CD4-positive, alpha-beta T cell (primary cell): ENCODE measurements at regions not wholly inside any gene's neighbourhood (a gene's known extent, or its start where the extent isn't known, plus 50 kb on each side); places are given as distances from the start of the nearest gene placed in this dataset.

Experiments used
- ATAC-seq: fragments of 200-7000 bp; cut with Tn5 transposase; one replicate; pipeline ENCODE4 v1.10.0; 2022; ENCODE audit warnings: mild to moderate bottlenecking; ENCODE audit not compliant: poor library complexity
- CTCF ChIA-PET: fragments of 350-600 bp; sonication (Branson Sonifier 250); formaldehyde crosslinking; loops from one replicate; lab custom pipeline; 2021; ENCODE audit warnings: antibody characterized with exemption, inconsistent platforms; lab: Charles Lee
- POLR2A ChIA-PET: fragments of 350-600 bp; sonication (Branson Sonifier 250); formaldehyde crosslinking; loops from one replicate; lab custom pipeline; 2021; ENCODE audit warnings: antibody characterized with exemption, inconsistent platforms; lab: Charles Lee
- DNase-seq, 14 experiments: peaks; one replicate each; pipeline ENCODE4 v3.0.0-alpha.2; 2013 to 2020; ENCODE audit warnings: mixed read lengths in 2 of 14
- H3K27ac ChIP-seq, 2 donors: one replicate each; pipeline versions ENCODE4 v1.5.1 to v1.7.0; 2013; ENCODE audit warnings: low read length in 2 of 2, low read depth in 1 of 2, mild to moderate bottlenecking in 1 of 2
- H3K27me3 ChIP-seq, 2 experiments: 1 replicate in 1 of 2; 2 replicates in 1 of 2; pipeline versions ENCODE4 v1.6.1 to v1.7.0; 2013; ENCODE audit warnings: low read length in 2 of 2, control low read depth in 1 of 2, mild to moderate bottlenecking in 1 of 2, moderate library complexity in 1 of 2; ENCODE audit not compliant: insufficient read depth in 2 of 2, control insufficient read depth in 1 of 2
- H3K36me3 ChIP-seq: one replicate; pipeline ENCODE4 v1.6.1; 2013; ENCODE audit warnings: low read length, control low read depth; ENCODE audit not compliant: insufficient read depth
- H3K4me1 ChIP-seq: one replicate; pipeline ENCODE4 v1.6.1; 2013; ENCODE audit warnings: low read length, control low read depth; ENCODE audit not compliant: insufficient read depth
- H3K4me3 ChIP-seq: one replicate; pipeline ENCODE4 v1.5.1; 2013; ENCODE audit warnings: mild to moderate bottlenecking, low read length, moderate library complexity
- H3K9me3 ChIP-seq, 2 experiments: 1 replicate in 1 of 2; 2 replicates in 1 of 2; pipeline versions ENCODE4 v1.6.1 to v1.7.0; 2013; ENCODE audit warnings: low read length in 2 of 2, mild to moderate bottlenecking in 2 of 2, control low read depth in 1 of 2, moderate library complexity in 1 of 2; ENCODE audit not compliant: control insufficient read depth in 1 of 2, insufficient read depth in 1 of 2
- H3K27ac Mint-ChIP-seq: one replicate; pipeline ENCODE4 v1.8.0; 2020; ENCODE audit warnings: mixed read lengths
- H3K27me3 Mint-ChIP-seq: one replicate; pipeline ENCODE4 v1.8.0; 2021; ENCODE audit warnings: mixed read lengths
- H3K36me3 Mint-ChIP-seq: one replicate; pipeline ENCODE4 v1.8.0; 2021; ENCODE audit warnings: low read depth, mixed read lengths
- H3K4me1 Mint-ChIP-seq: one replicate; pipeline ENCODE4 v1.8.0; 2021; ENCODE audit warnings: low read depth, mixed read lengths
- H3K4me3 Mint-ChIP-seq: one replicate; pipeline ENCODE4 v1.8.0; 2020; ENCODE audit warnings: mild to moderate bottlenecking, mixed read lengths
- H3K9me3 Mint-ChIP-seq: one replicate; pipeline ENCODE4 v1.8.0; 2020; ENCODE audit warnings: mixed read lengths
- intact Hi-C, 2 experiments: fragments of 100-400 bp; cut with DNase I in 1 of 2; cut with micrococcal nuclease in 1 of 2; formaldehyde crosslinking; loops; one replicate each; pipeline versions ENCODE4 v1.15.1 to v1.9.0; 2023 to 2025; cut with DNase I, micrococcal nuclease
- TF ChIP-seq, protein P1 (sequence below): fragments of 200-600 bp; IDR thresholded peaks from one replicate; pipeline ENCODE4 v1.8.0; 2022; ENCODE audit warnings: antibody characterized with exemption, mild to moderate bottlenecking

DNA sequence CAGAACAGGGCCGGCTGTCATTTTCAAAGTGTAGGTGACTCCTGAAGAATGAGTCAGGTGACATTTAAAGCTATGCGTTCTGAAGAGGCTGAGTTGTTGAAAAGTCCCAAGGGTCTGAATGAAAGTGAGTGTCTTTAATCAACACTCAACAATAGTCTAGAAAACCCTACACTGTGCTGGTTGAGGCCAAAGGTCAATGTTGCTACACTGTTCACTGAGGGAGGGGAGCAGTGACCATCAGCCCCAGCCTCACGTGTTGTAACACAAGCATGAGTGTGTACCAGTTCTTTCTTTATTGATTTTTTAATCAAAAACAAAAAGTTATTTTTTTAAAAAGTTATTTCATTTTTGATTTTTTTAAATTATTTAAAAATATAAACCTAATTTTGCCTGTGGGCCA, 418.8 kb upstream of the LRFN5 start:
- H3K36me3 ChIP-seq = no peaks in the 10 kb centered on the region
- no peaks in the 10 kb centered on the region for H3K27me3 Mint-ChIP-seq
- no peaks in the 10 kb centered on the region for H3K4me1 ChIP-seq
- no peak overlapping the region for H3K27ac ChIP-seq
- ATAC-seq = no peak
- H3K36me3 Mint-ChIP-seq = no peaks in the 10 kb centered on the region
- no peak overlapping the region for H3K4me3 ChIP-seq
- peaks cover 0 to 6% of the 10 kb centered on the region in 2 experiments for H3K9me3 ChIP-seq
- no peak for DNase-seq
- ChIA-PET POLR2A (no interaction called here), CTCF (no interaction called here)
- peaks cover 10% of the 10 kb centered on the region for H3K9me3 Mint-ChIP-seq
- no peaks in the 10 kb centered on the region for H3K4me1 Mint-ChIP-seq
- intact Hi-C loops = no loop called here
- no peak overlapping the region for H3K4me3 Mint-ChIP-seq
- H3K27me3 ChIP-seq = no peaks in the 10 kb centered on the region
- TF ChIP-seq, protein P1, sequence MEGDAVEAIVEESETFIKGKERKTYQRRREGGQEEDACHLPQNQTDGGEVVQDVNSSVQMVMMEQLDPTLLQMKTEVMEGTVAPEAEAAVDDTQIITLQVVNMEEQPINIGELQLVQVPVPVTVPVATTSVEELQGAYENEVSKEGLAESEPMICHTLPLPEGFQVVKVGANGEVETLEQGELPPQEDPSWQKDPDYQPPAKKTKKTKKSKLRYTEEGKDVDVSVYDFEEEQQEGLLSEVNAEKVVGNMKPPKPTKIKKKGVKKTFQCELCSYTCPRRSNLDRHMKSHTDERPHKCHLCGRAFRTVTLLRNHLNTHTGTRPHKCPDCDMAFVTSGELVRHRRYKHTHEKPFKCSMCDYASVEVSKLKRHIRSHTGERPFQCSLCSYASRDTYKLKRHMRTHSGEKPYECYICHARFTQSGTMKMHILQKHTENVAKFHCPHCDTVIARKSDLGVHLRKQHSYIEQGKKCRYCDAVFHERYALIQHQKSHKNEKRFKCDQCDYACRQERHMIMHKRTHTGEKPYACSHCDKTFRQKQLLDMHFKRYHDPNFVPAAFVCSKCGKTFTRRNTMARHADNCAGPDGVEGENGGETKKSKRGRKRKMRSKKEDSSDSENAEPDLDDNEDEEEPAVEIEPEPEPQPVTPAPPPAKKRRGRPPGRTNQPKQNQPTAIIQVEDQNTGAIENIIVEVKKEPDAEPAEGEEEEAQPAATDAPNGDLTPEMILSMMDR = no peak
- H3K27ac Mint-ChIP-seq = no peak overlapping the region

DNA sequence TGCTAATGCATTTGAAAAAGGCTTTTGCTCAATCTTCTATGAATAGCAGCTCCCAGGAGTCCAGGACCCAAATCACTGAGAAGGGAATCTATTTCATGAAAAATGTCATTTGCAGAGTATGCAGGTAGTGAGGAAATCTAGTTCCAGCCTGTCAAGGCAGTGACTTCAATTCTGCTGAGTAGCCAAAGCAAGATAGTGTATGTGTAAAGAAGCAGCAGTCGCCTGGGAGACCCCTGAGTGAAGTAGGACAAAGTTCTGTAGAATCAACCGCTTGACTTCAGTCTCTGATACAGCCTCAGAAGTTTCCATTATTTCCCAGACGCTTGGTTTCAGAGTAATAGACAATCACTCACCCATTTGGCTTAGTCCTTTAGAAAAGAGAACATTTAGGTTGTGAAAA, 435.6 kb upstream of the LRFN5 start:
- H3K36me3 ChIP-seq = no peaks in the 10 kb centered on the region
- Mint-ChIP-seq H3K27me3 (no peaks in the 10 kb centered on the region), H3K4me1 (no peaks in the 10 kb centered on the region), H3K4me3 (no peak overlapping the region), H3K27ac (no peak overlapping the region), H3K36me3 (no peaks in the 10 kb centered on the region), H3K9me3 (peaks cover 4% of the 10 kb centered on the region)
- DNase-seq (no peak), ATAC-seq (no peak)
- ChIA-PET CTCF (no interaction called here), POLR2A (no interaction called here)
- H3K4me3 ChIP-seq = no peak overlapping the region
- no peaks in the 10 kb centered on the region for H3K9me3 ChIP-seq
- TF ChIP-seq, protein P1 = no peak
- H3K27ac ChIP-seq = no peak overlapping the region
- intact Hi-C loops = no loop called here
- H3K27me3 ChIP-seq = no peaks in the 10 kb centered on the region
- no peaks in the 10 kb centered on the region for H3K4me1 ChIP-seq

DNA sequence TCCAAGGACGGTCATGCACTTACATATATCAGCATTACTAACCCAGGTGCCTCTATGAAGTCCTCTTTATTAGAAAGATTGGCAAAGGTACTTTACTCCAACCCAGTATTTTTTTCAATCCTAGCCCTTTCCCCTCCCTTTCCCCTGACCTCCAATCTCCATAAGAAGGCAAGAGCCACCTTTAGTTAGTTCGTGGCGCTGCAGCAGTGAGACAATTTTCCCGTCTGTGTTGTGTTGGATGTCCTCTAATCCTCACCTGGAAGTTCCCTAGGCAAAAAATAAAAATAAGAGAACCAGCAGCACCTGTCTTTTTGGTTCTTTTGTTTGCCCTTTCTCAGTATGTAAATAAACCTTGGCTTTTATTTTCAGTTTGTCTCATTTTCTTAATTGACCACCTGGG, 439.6 kb upstream of the LRFN5 start:
- intact Hi-C loops = no loop called here
- Mint-ChIP-seq H3K27ac (no peak overlapping the region), H3K36me3 (no peaks in the 10 kb centered on the region), H3K4me1 (no peaks in the 10 kb centered on the region), H3K9me3 (no peaks in the 10 kb centered on the region), H3K4me3 (no peak overlapping the region), H3K27me3 (no peaks in the 10 kb centered on the region)
- H3K4me1 ChIP-seq = no peaks in the 10 kb centered on the region
- no peak for DNase-seq
- no peaks in the 10 kb centered on the region for H3K36me3 ChIP-seq
- ChIA-PET POLR2A (no interaction called here), CTCF (no interaction called here)
- ATAC-seq = no peak
- H3K4me3 ChIP-seq = no peak overlapping the region
- H3K27me3 ChIP-seq = no peaks in the 10 kb centered on the region
- H3K9me3 ChIP-seq = no peaks in the 10 kb centered on the region
- H3K27ac ChIP-seq = no peak overlapping the region
- TF ChIP-seq, protein P1 = no peak
